ENCODE measurements at regions not wholly inside any gene's neighbourhood (a gene's known extent, or its start where the extent isn't known, plus 50 kb on each side); places are given as distances from the start of the nearest gene placed in this dataset.
"Not testable (repeated sequence)": the region's sequence is repeated elsewhere in the genome, so short reads cannot be mapped to it uniquely, and the experiment has no call there.

- not testable (repeated sequence) for TF ChIP-seq CTCF, POLR2AphosphoS5, POLR2A (IDR thresholded peaks at IDR 0.05)
Measured at GRCh38 chr15:85196697-85197096, 183.7 kb upstream of the AKAP13 start.
